HG02938 (cell line): ENCODE measurements at regions not wholly inside any gene's neighbourhood (a gene's known extent, or its start where the extent isn't known, plus 50 kb on each side); places are given as distances from the start of the nearest gene placed in this dataset.

Experiments
- ATAC-seq: cut with Tn5 transposase; IDR thresholded peaks from one replicate; pipeline ENCODE4 v1.9.1; 2021; ENCODE audit warnings: mild to moderate bottlenecking, moderate library complexity; ENCODE audit not compliant: unreplicated experiment

GRCh38 chr3:40800343-40800742 is 275.6 kb downstream of the ZNF621 start:
- ATAC-seq = no peak

- ATAC-seq = no peak
Measured at GRCh38 chr3:40801284-40801741, 276.6 kb downstream of the ZNF621 start.

- no peak for ATAC-seq
Measured at GRCh38 chr3:40803311-40803710, 278.6 kb downstream of the ZNF621 start.

GRCh38 chr3:40805456-40805855 is 280.7 kb downstream of the ZNF621 start:
- no peak for ATAC-seq

- no peak for ATAC-seq
Measured at GRCh38 chr3:40810813-40811212, 286.1 kb downstream of the ZNF621 start.

- ATAC-seq = no peak
Measured at GRCh38 chr3:40817017-40817416, 292.3 kb downstream of the ZNF621 start.

- no peak for ATAC-seq
Measured at GRCh38 chr3:40821315-40821714, 296.6 kb downstream of the ZNF621 start.

GRCh38 chr3:40827226-40827625 is 302.5 kb downstream of the ZNF621 start:
- no peak for ATAC-seq

GRCh38 chr3:40827942-40828688 is 303.4 kb downstream of the ZNF621 start:
- no peak for ATAC-seq

- no peak for ATAC-seq
Measured at GRCh38 chr3:40828741-40829415, 304.1 kb downstream of the ZNF621 start.

GRCh38 chr3:40829876-40830275 is 305.1 kb downstream of the ZNF621 start:
- no peak for ATAC-seq

- ATAC-seq = no peak
Measured at GRCh38 chr3:40837300-40837699, 312.5 kb downstream of the ZNF621 start.

GRCh38 chr3:40841131-40841530 is 316.4 kb downstream of the ZNF621 start:
- ATAC-seq = no peak

- ATAC-seq = no peak
Measured at GRCh38 chr3:40841570-40842109, 316.9 kb downstream of the ZNF621 start.

- no peak for ATAC-seq
Measured at GRCh38 chr3:40842714-40843113, 318.0 kb downstream of the ZNF621 start.

- no peak for ATAC-seq
Measured at GRCh38 chr3:40843208-40843624, 318.5 kb downstream of the ZNF621 start.

GRCh38 chr3:40843851-40844548 is 319.2 kb downstream of the ZNF621 start:
- no peak for ATAC-seq

GRCh38 chr3:40844896-40845295 is 320.1 kb downstream of the ZNF621 start:
- no peak for ATAC-seq

- ATAC-seq = no peak
Measured at GRCh38 chr3:40845447-40845846, 320.7 kb downstream of the ZNF621 start.

- no peak for ATAC-seq
Measured at GRCh38 chr3:40845916-40846315, 321.2 kb downstream of the ZNF621 start.

- ATAC-seq = no peak
Measured at GRCh38 chr3:40846451-40846850, 321.7 kb downstream of the ZNF621 start.
